ENCODE measurements at regions not wholly inside any gene's neighbourhood (a gene's known extent, or its start where the extent isn't known, plus 50 kb on each side); places are given as distances from the start of the nearest gene placed in this dataset.

DNA sequence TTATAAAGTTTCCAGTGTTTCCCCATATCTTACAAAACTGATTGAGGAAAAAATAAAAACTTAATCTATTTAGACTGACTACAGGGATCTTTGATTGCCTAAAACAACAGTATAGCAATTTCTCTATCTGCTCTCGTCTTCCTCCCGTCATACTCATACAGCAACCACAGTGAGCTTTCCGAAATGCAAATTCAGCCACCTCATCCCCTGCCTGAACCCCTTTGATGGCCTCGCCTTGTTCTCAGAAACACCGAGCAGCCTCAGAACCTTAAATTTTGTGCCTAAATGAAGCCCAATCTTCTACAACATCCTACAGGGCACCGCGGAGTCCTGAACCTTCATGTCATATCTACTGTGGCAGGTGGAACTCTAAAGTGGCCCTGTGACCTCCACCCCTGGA is 223.7 kb upstream of the TMEM132C start:
- Histone ChIP-seq H3K9me3 (replicated peaks in 1 of 3) (no peaks in the 10 kb centered on the region), H3K27ac (no peak overlapping the region), H3K36me3 (replicated peaks in 1 of 2) (no peaks in the 10 kb centered on the region), H3K27me3 (no peaks in the 10 kb centered on the region), H3K4me3 (no peak overlapping the region), H3K4me1 (replicated peaks in 1 of 2) (no peaks in the 10 kb centered on the region)
- intact Hi-C loops (cut with DNase I): no loop called here
- 86 to 95% (median 90%) methylated on average over 7 of the region's 7 CpGs for WGBS, 4 donors
- DNase-seq: no peak
- TF ChIP-seq, protein P1, sequence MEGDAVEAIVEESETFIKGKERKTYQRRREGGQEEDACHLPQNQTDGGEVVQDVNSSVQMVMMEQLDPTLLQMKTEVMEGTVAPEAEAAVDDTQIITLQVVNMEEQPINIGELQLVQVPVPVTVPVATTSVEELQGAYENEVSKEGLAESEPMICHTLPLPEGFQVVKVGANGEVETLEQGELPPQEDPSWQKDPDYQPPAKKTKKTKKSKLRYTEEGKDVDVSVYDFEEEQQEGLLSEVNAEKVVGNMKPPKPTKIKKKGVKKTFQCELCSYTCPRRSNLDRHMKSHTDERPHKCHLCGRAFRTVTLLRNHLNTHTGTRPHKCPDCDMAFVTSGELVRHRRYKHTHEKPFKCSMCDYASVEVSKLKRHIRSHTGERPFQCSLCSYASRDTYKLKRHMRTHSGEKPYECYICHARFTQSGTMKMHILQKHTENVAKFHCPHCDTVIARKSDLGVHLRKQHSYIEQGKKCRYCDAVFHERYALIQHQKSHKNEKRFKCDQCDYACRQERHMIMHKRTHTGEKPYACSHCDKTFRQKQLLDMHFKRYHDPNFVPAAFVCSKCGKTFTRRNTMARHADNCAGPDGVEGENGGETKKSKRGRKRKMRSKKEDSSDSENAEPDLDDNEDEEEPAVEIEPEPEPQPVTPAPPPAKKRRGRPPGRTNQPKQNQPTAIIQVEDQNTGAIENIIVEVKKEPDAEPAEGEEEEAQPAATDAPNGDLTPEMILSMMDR (IDR thresholded peaks at IDR 0.05): no peak
- no peak for TF ChIP-seq POLR2A (IDR thresholded peaks at IDR 0.05)

DNA sequence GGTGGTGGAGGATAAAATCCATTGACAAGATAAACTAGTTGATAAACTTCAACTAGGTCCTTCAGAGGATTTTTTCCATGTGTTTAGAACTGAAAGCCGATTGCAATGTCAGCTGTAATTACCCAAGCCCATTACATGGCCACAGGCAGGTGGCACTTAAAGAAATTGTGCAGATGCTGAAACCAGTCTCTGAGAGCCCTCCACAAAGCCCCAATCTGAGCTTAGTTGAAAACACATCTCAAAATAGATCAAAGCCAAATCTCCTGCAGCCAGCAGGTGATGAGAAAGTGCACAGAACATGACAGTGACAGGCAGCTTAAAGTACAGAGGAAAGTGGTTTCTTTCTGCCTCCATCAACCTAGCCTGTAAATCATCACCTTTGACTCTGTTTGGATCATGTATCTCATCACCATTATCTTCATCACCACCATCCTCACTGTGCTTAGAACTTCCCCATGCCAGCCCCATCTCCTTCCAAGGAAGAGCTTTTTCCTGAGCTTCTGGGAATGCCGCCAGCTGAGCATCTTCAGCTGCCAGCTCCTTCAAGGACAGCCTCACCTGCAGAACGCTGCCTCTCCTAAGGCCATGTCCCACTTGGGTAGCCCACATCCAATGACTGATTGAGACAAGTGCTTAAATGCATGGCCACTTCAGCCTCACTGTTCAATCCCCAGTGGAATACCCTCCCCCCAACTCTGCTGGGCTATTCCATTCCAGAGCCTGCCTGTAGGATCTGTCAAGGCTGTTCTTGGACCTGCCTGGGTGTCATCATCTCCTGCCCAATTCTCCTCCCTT is 219.5 kb upstream of the TMEM132C start:
- H3K4me1 ChIP-seq (replicated peaks in 1 of 2): no peaks in the 10 kb centered on the region
- H3K27me3 ChIP-seq: no peaks in the 10 kb centered on the region
- no peaks in the 10 kb centered on the region for H3K36me3 ChIP-seq (replicated peaks in 1 of 2)
- no peak for DNase-seq
- no peak for TF ChIP-seq POLR2A (IDR thresholded peaks at IDR 0.05)
- TF ChIP-seq, protein P1 (IDR thresholded peaks at IDR 0.05): no peak
- intact Hi-C loops (cut with DNase I): no loop called here
- no peak overlapping the region for H3K4me3 ChIP-seq
- WGBS, 4 donors: 59 to 86% (median 71%) methylated on average over 3 of the region's 3 CpGs
- H3K27ac ChIP-seq: no peak overlapping the region
- H3K9me3 ChIP-seq (replicated peaks in 1 of 3): no peaks in the 10 kb centered on the region

DNA sequence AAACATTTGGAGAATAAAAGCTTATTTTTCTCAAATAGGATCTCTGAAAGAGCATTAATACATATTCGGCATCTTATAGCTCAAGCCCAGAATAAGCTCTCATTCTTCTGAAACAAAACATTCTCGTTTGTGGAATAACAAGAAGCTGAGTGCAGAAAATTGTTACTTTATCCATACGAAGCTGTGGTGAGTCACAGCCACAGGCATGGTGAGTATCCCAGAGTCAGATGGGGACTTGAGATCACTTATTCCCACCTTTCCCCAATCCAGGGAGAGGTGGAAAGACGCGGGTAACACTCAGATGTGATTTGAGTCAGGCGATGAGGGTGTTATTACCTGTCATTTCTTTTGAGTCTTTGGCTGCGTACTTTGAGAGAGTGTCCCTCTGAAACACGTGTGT is 214.6 kb upstream of the TMEM132C start:
- DNase-seq: no peak
- Histone ChIP-seq H3K9me3 (replicated peaks in 1 of 3) (no peaks in the 10 kb centered on the region), H3K27me3 (no peaks in the 10 kb centered on the region), H3K36me3 (replicated peaks in 1 of 2) (no peaks in the 10 kb centered on the region), H3K4me1 (replicated peaks in 1 of 2) (no peaks in the 10 kb centered on the region), H3K27ac (no peak overlapping the region), H3K4me3 (no peak overlapping the region)
- no peak for TF ChIP-seq POLR2A (IDR thresholded peaks at IDR 0.05)
- TF ChIP-seq, protein P1 (IDR thresholded peaks at IDR 0.05): no peak
- intact Hi-C loops (cut with DNase I): no loop called here
- WGBS, 4 donors: 71 to 80% (median 78%) methylated on average over 8 of the region's 8 CpGs

DNA sequence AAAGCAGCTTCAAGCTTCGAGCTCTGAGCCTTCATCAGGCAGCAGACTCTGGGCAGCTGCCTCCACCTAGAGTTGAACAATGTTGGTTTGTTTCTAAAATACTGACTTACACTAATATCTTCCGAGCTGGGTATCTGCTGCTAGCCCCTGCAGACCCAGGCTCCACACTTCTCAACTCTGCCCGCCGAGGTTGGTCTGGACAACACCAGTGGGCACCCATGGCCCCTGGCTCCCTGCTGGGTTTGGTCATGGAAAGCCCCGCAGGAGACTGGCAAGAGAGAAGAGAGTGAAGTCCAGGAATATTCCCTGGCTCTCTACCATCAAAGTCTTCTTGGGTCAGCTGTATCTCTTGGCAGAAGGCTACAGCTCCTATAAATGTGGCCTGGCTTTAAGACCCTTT is 214.2 kb upstream of the TMEM132C start:
- H3K4me3 ChIP-seq: no peak overlapping the region
- 79 to 87% (median 85%) methylated on average over 4 to 5 of the region's 5 CpGs for WGBS, 4 donors
- no peaks in the 10 kb centered on the region for H3K9me3 ChIP-seq (replicated peaks in 1 of 3)
- no peaks in the 10 kb centered on the region for H3K27me3 ChIP-seq
- H3K36me3 ChIP-seq (replicated peaks in 1 of 2): no peaks in the 10 kb centered on the region
- intact Hi-C loops (cut with DNase I): no loop called here
- TF ChIP-seq, protein P1 (IDR thresholded peaks at IDR 0.05): no peak
- TF ChIP-seq POLR2A (IDR thresholded peaks at IDR 0.05): no peak
- H3K4me1 ChIP-seq (replicated peaks in 1 of 2): no peaks in the 10 kb centered on the region
- no peak overlapping the region for H3K27ac ChIP-seq
- no peak for DNase-seq

Measured in adrenal gland (tissue), 9 donors.